HepG2 (cell line): ENCODE measurements at regions not wholly inside any gene's neighbourhood (a gene's known extent, or its start where the extent isn't known, plus 50 kb on each side); places are given as distances from the start of the nearest gene placed in this dataset.

Source experiments
- ATM ChIP-seq: fragments of 450-650 bp; IDR thresholded peaks from 2 replicates; pipeline ENCODE4 v1.7.1; 2017; ENCODE audit warnings: mild to moderate bottlenecking, borderline replicate concordance
- DPF2 ChIP-seq: sonication (generic); formaldehyde crosslinking; IDR thresholded peaks from 2 replicates; pipeline ENCODE4 v1.4.0; 2020; ENCODE audit warnings: mild to moderate bottlenecking, low read depth, missing genetic modification reagents, borderline replicate concordance
- FIP1L1 ChIP-seq: fragments of 200-400 bp; formaldehyde crosslinking; IDR thresholded peaks from 2 replicates; pipeline ENCODE4 v1.6.1; 2018; ENCODE audit warnings: low read depth, mild to moderate bottlenecking, low read length, moderate library complexity, borderline replicate concordance; ENCODE audit not compliant: insufficient read depth
- FOXM1 ChIP-seq: sonication (generic); formaldehyde crosslinking; IDR thresholded peaks from 2 replicates; pipeline ENCODE4 v1.5.0; 2020; ENCODE audit warnings: missing genetic modification reagents
- KDM6A ChIP-seq: IDR thresholded peaks from 2 replicates; pipeline ENCODE4 v1.6.1; 2016; ENCODE audit warnings: low read depth
- MIER3 ChIP-seq: IDR thresholded peaks from 2 replicates; pipeline ENCODE4 v1.6.1; 2016; ENCODE audit warnings: missing compliant biosample characterization, borderline replicate concordance
- MTF1 ChIP-seq: sonication (generic); formaldehyde crosslinking; IDR thresholded peaks from 2 replicates; pipeline ENCODE4 v1.5.0; 2020; ENCODE audit warnings: missing genetic modification reagents
- NFRKB ChIP-seq: fragments of 450-650 bp; IDR thresholded peaks from 2 replicates; pipeline ENCODE4 v1.6.1; 2017
- PRDM4 ChIP-seq: sonication (generic); formaldehyde crosslinking; IDR thresholded peaks from 2 replicates; pipeline ENCODE4 v1.9.0; 2021; ENCODE audit warnings: missing genetic modification reagents, borderline replicate concordance
- RFXANK ChIP-seq: IDR thresholded peaks from 2 replicates; pipeline ENCODE4 v1.6.1; 2016
- RORA ChIP-seq: sonication (generic); formaldehyde crosslinking; IDR thresholded peaks from 2 replicates; pipeline ENCODE4 v1.5.0; 2020; ENCODE audit warnings: mild to moderate bottlenecking, missing genetic modification reagents, moderate library complexity
- SMC3 ChIP-seq: IDR thresholded peaks from 2 replicates; pipeline ENCODE4 v1.6.1; 2011; ENCODE audit warnings: low read length, improper control_type of control experiment
- ZBTB40 ChIP-seq, 2 experiments: fragments of 450-650 bp in 1 of 2; sonication (generic) in 1 of 2; formaldehyde crosslinking in 1 of 2; IDR thresholded peaks; 2 replicates each; pipeline versions ENCODE4 v1.6.1 to v1.8.0; 2016 to 2022; ENCODE audit warnings: antibody characterized with exemption in 1 of 2, mild to moderate bottlenecking in 1 of 2, missing genetic modification reagents in 1 of 2
- ZFAT ChIP-seq: sonication (generic); formaldehyde crosslinking; conservative IDR thresholded peaks from 2 replicates; pipeline ENCODE4 v1.8.1; 2023; ENCODE audit warnings: missing genetic modification reagents, inconsistent platforms
- ZNF138 ChIP-seq: sonication (generic); formaldehyde crosslinking; IDR thresholded peaks from 2 replicates; pipeline ENCODE4 v1.5.0; 2020; ENCODE audit warnings: mild to moderate bottlenecking, low read depth, missing genetic modification reagents
- ZNF350 ChIP-seq: sonication (generic); formaldehyde crosslinking; IDR thresholded peaks from 2 replicates; pipeline ENCODE4 v1.4.0; 2020; ENCODE audit warnings: mild to moderate bottlenecking, low read depth, missing genetic modification reagents, borderline replicate concordance
- ZNF354B ChIP-seq: sonication (generic); formaldehyde crosslinking; IDR thresholded peaks from 2 replicates; pipeline ENCODE4 v1.8.0; 2022; ENCODE audit warnings: mild to moderate bottlenecking, missing genetic modification reagents
- ZNF569 ChIP-seq: sonication (generic); formaldehyde crosslinking; IDR thresholded peaks from 2 replicates; pipeline ENCODE4 v1.5.0; 2020; ENCODE audit warnings: mild to moderate bottlenecking, missing genetic modification reagents, moderate library complexity, borderline replicate concordance
- ZNF746 ChIP-seq: sonication (generic); formaldehyde crosslinking; IDR thresholded peaks from 2 replicates; pipeline ENCODE4 v1.8.0; 2022; ENCODE audit warnings: mild to moderate bottlenecking, missing genetic modification reagents
- TF ChIP-seq, protein P1 (sequence below): sonication (generic); formaldehyde crosslinking; IDR thresholded peaks from 2 replicates; pipeline ENCODE4 v1.8.0; 2022; ENCODE audit warnings: missing genetic modification reagents, mild to moderate bottlenecking, inconsistent platforms, borderline replicate concordance

DNA sequence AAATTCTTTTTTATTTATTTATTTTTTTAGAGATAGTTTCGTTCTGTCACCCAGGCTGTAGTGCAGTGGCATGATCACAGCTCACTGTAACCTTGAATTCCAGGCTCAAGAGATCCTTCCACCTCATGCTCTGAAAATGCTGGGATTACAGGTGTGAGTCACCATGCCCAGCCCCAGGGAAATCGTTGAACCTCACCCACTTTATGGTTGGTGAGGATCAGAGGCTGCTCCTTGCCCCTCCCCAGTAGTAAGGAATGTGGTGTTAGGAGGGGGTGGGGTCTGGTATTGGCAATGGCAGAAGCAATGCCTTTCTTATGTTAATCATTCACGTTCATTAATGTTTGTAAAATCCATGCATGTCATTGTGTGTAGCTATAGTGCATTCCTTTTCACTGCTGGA is 161.9 kb downstream of the SUCLG1 start (continued):
- TF ChIP-seq ZBTB40 (IDR thresholded peaks at IDR 0.05), result no peak
- TF ChIP-seq ZBTB40 (CRISPR knock-in tag; IDR thresholded peaks at IDR 0.05), result no peak
- TF ChIP-seq ZNF746 (CRISPR knock-in tag), result 0 out of 2 replicates have a peak, but pooled peaks have one; percentile 26
- TF ChIP-seq ZNF350 (CRISPR knock-in tag), result peak; percentile 64; the same call in 1 of the 2 replicates
- no peak for TF ChIP-seq ZFAT (CRISPR knock-in tag)
- no peak for TF ChIP-seq PRDM4 (CRISPR knock-in tag)
- TF ChIP-seq FIP1L1, result no peak
- TF ChIP-seq NFRKB, result no peak
- TF ChIP-seq MTF1 (CRISPR knock-in tag), result no peak
- no peak for TF ChIP-seq FOXM1
- TF ChIP-seq RFXANK (CRISPR knock-in tag), result no peak
- TF ChIP-seq ZNF138 (CRISPR knock-in tag), result no peak
- no peak for TF ChIP-seq ZNF354B (CRISPR knock-in tag)
- TF ChIP-seq, protein P1, sequence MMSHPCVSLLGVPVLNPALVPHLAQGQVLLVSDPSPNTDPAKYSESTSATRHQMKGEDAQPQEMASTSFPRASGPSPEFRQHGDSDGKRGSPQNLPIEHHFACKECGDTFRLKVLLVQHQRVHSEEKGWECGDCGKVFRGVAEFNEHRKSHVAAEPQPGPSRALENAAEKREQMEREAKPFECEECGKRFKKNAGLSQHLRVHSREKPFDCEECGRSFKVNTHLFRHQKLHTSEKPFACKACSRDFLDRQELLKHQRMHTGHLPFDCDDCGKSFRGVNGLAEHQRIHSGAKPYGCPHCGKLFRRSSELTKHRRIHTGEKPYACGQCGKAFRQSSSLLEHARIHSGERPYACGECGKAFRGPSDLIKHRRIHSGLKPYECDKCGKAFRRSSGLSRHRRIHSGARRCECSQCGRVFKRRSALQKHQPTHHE (CRISPR knock-in tag), result no peak
- no peak for TF ChIP-seq RORA (CRISPR knock-in tag)
- no peak for TF ChIP-seq DPF2 (CRISPR knock-in tag)
- no peak for TF ChIP-seq ATM
- no peak for TF ChIP-seq ZNF569 (CRISPR knock-in tag)
- TF ChIP-seq MIER3, result no peak
- no peak for TF ChIP-seq KDM6A (CRISPR knock-in tag)
- no peak for TF ChIP-seq SMC3
